Hepatocyte (in vitro differentiated cells): ENCODE measurements at regions not wholly inside any gene's neighbourhood (a gene's known extent, or its start where the extent isn't known, plus 50 kb on each side); places are given as distances from the start of the nearest gene placed in this dataset.

Source experiments
- EZH2phosphoT487 ChIP-seq: fragments of 200-600 bp; sonication (generic); IDR thresholded peaks from one replicate; pipeline ENCODE4 v1.6.1; 2018; ENCODE audit warnings: antibody characterized with exemption, mild to moderate bottlenecking, low read depth, moderate library complexity; ENCODE audit not compliant: unreplicated experiment, severe bottlenecking
- TF ChIP-seq, protein P1 (sequence below): fragments of 200-600 bp; sonication (generic); IDR thresholded peaks from 2 replicates; pipeline ENCODE4 v1.5.1; 2016; ENCODE audit warnings: antibody characterized with exemption, mild to moderate bottlenecking; ENCODE audit not compliant: poor library complexity

DNA sequence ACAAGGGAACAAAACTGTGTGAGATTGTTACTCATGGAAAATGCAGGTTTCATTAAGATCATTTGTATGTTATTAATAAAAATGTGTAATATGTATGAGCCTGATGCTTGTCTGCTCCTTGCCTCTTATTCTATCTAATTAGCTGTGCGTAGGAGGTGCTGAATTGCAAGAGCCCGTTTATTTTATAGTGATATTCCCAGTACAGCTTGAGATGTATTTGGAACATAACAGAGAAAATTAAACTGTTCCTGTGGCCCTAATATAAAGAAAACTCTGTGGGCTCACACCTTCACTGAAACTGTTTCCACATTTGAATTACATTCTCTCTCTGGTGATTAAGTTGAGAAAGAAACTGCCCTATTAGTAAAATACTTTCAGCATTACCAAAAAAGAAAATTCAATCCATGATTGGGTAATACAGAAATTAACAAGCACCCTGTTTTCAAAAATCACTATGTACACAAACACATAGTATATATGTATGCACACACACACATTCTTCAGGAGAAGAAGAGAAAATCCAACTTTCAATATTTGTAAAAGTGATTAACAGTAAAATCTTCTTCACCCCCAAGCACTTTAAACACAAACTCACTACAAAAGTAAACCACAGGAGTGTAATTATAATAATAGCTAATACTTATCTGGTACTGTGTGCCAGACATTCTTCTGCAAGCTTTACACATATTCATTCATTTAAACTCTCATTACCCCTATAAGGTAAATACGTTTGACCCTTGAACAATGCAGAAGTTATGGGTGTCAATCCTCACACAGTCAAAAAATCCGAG is 233.2 kb downstream of the PHLDA1 start:
- TF ChIP-seq, protein P1, sequence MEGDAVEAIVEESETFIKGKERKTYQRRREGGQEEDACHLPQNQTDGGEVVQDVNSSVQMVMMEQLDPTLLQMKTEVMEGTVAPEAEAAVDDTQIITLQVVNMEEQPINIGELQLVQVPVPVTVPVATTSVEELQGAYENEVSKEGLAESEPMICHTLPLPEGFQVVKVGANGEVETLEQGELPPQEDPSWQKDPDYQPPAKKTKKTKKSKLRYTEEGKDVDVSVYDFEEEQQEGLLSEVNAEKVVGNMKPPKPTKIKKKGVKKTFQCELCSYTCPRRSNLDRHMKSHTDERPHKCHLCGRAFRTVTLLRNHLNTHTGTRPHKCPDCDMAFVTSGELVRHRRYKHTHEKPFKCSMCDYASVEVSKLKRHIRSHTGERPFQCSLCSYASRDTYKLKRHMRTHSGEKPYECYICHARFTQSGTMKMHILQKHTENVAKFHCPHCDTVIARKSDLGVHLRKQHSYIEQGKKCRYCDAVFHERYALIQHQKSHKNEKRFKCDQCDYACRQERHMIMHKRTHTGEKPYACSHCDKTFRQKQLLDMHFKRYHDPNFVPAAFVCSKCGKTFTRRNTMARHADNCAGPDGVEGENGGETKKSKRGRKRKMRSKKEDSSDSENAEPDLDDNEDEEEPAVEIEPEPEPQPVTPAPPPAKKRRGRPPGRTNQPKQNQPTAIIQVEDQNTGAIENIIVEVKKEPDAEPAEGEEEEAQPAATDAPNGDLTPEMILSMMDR = no peak
- no peak for TF ChIP-seq EZH2phosphoT487
